ENCODE measurements at regions not wholly inside any gene's neighbourhood (a gene's known extent, or its start where the extent isn't known, plus 50 kb on each side); places are given as distances from the start of the nearest gene placed in this dataset.
A peak's percentile ranks its signal among the peaks of the same experiment; 100 is the strongest.

- TF ChIP-seq, protein P1, sequence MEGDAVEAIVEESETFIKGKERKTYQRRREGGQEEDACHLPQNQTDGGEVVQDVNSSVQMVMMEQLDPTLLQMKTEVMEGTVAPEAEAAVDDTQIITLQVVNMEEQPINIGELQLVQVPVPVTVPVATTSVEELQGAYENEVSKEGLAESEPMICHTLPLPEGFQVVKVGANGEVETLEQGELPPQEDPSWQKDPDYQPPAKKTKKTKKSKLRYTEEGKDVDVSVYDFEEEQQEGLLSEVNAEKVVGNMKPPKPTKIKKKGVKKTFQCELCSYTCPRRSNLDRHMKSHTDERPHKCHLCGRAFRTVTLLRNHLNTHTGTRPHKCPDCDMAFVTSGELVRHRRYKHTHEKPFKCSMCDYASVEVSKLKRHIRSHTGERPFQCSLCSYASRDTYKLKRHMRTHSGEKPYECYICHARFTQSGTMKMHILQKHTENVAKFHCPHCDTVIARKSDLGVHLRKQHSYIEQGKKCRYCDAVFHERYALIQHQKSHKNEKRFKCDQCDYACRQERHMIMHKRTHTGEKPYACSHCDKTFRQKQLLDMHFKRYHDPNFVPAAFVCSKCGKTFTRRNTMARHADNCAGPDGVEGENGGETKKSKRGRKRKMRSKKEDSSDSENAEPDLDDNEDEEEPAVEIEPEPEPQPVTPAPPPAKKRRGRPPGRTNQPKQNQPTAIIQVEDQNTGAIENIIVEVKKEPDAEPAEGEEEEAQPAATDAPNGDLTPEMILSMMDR (IDR thresholded peaks at IDR 0.05 in 2 of 3, conservative IDR thresholded peaks at IDR 0.05 in 1 of 3; ENCODE audit: insufficient read depth in 2 of 3, low read depth in 1 of 3, low read length in 3 of 3): no peak
- TF ChIP-seq NRF1 (conservative IDR thresholded peaks at IDR 0.05 in 1 of 2, IDR thresholded peaks at IDR 0.05 in 1 of 2): no peak
- TF ChIP-seq POLR2A (conservative IDR thresholded peaks at IDR 0.05): no peak
- no peak for TF ChIP-seq KLF16 (IDR thresholded peaks at IDR 0.05)
- no peak for TF ChIP-seq ZBTB17 (CRISPR knock-in tag; IDR thresholded peaks at IDR 0.05)
- no peak for TF ChIP-seq GABPA (tag; conservative IDR thresholded peaks at IDR 0.05; ENCODE audit: low read depth)
- TF ChIP-seq, protein P2, sequence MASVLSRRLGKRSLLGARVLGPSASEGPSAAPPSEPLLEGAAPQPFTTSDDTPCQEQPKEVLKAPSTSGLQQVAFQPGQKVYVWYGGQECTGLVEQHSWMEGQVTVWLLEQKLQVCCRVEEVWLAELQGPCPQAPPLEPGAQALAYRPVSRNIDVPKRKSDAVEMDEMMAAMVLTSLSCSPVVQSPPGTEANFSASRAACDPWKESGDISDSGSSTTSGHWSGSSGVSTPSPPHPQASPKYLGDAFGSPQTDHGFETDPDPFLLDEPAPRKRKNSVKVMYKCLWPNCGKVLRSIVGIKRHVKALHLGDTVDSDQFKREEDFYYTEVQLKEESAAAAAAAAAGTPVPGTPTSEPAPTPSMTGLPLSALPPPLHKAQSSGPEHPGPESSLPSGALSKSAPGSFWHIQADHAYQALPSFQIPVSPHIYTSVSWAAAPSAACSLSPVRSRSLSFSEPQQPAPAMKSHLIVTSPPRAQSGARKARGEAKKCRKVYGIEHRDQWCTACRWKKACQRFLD (CRISPR knock-in tag; IDR thresholded peaks at IDR 0.05): no peak
- TF ChIP-seq, protein P3, sequence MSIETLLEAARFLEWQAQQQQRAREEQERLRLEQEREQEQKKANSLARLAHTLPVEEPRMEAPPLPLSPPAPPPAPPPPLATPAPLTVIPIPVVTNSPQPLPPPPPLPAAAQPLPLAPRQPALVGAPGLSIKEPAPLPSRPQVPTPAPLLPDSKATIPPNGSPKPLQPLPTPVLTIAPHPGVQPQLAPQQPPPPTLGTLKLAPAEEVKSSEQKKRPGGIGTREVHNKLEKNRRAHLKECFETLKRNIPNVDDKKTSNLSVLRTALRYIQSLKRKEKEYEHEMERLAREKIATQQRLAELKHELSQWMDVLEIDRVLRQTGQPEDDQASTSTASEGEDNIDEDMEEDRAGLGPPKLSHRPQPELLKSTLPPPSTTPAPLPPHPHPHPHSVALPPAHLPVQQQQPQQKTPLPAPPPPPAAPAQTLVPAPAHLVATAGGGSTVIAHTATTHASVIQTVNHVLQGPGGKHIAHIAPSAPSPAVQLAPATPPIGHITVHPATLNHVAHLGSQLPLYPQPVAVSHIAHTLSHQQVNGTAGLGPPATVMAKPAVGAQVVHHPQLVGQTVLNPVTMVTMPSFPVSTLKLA (conservative IDR thresholded peaks at IDR 0.05): no peak
- no peak for TF ChIP-seq ZNF274 (IDR thresholded peaks at IDR 0.05; ENCODE audit: borderline replicate concordance, low read depth, low read length)
- no peak for TF ChIP-seq CREB1 (IDR thresholded peaks at IDR 0.05)
- no peak for TF ChIP-seq CREB1 (CRISPR knock-in tag; IDR thresholded peaks at IDR 0.05)
- TF ChIP-seq RBM25 (IDR thresholded peaks at IDR 0.05; ENCODE audit: low read depth, low read length, severe bottlenecking): no peak
- 0 out of 2 replicates have a peak, but pooled peaks have one; percentile 19 for TF ChIP-seq REST (IDR thresholded peaks at IDR 0.05; ENCODE audit: borderline replicate concordance)
- no peak for TF ChIP-seq REST (CRISPR knock-in tag; IDR thresholded peaks at IDR 0.05; ENCODE audit: low read depth)
- TF ChIP-seq HNRNPH1 (optimal IDR thresholded peaks at IDR 0.05; ENCODE audit: low read depth, low read length): no peak
- no peak for TF ChIP-seq MTA2 (IDR thresholded peaks at IDR 0.05; ENCODE audit: low read depth)
These were observed 117.2 kb upstream of the TBCA start for GRCh38 chr5:77893225-77893860.
